RWPE1 (cell line): ENCODE measurements at regions not wholly inside any gene's neighbourhood (a gene's known extent, or its start where the extent isn't known, plus 50 kb on each side); places are given as distances from the start of the nearest gene placed in this dataset.

Experiments used
- CTCF ChIA-PET: fragments of 350-600 bp; sonication (Branson Sonifier 250); formaldehyde crosslinking; extraction: SDS; loops from one replicate; lab custom pipeline; 2021; lab: Yijun Ruan, JAX
- POLR2A ChIA-PET: fragments of 400-600 bp; formaldehyde crosslinking; extraction: SDS; loops from one replicate; lab custom pipeline; 2020; ENCODE audit warnings: antibody characterized with exemption; ENCODE audit not compliant: low non-redundant PET; lab: Yijun Ruan, JAX
- DNase-seq: peaks from one replicate; pipeline ENCODE4 v3.0.0; 2012; ENCODE audit warnings: low spot score
- H3K27ac ChIP-seq: fragments of 450-650 bp; 2 replicates; pipeline ENCODE4 v1.5.1; 2017
- TF ChIP-seq, protein P1 (sequence below): fragments of 450-650 bp; conservative IDR thresholded peaks from 2 replicates; pipeline ENCODE4 v1.5.1; 2017; ENCODE audit warnings: low read depth, mild to moderate bottlenecking

DNA sequence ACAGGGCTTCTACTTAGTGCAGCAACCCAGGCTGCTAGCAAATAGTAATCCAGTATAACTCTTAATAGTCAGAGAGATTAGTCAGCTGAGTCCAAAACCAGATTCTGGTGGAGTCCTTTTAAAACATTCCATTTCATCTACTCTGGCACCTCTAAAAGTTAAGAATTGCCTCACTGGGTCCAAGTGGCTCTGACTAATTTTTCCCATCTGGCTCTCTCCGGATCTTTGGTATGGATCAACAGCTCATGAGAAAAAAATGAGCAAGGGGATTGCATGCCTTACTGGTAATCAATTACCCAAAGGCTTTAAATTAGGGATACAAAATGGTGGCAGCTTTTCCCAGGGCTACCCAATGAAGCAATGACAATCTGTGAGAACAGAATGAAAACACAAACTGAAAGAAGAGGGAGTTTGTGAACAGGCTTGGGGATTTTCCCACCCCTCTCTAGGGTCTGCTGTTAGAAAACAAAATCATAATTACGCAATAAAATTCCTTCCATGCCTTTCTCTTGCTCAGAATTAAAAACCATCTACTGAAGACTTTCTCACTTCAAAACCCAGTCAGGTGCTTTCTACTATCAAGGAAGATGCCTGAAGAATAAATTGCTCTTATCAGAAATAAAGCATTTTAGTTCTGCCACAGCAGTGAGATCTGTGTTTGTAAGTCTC lies 84.6 kb upstream of the PMFBP1 start:
- no peak overlapping the region for H3K27ac ChIP-seq
- CTCF ChIA-PET: no interaction called here
- TF ChIP-seq, protein P1, sequence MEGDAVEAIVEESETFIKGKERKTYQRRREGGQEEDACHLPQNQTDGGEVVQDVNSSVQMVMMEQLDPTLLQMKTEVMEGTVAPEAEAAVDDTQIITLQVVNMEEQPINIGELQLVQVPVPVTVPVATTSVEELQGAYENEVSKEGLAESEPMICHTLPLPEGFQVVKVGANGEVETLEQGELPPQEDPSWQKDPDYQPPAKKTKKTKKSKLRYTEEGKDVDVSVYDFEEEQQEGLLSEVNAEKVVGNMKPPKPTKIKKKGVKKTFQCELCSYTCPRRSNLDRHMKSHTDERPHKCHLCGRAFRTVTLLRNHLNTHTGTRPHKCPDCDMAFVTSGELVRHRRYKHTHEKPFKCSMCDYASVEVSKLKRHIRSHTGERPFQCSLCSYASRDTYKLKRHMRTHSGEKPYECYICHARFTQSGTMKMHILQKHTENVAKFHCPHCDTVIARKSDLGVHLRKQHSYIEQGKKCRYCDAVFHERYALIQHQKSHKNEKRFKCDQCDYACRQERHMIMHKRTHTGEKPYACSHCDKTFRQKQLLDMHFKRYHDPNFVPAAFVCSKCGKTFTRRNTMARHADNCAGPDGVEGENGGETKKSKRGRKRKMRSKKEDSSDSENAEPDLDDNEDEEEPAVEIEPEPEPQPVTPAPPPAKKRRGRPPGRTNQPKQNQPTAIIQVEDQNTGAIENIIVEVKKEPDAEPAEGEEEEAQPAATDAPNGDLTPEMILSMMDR: no peak
- peak; percentile 3 for DNase-seq
- POLR2A ChIA-PET: no interaction called here

DNA sequence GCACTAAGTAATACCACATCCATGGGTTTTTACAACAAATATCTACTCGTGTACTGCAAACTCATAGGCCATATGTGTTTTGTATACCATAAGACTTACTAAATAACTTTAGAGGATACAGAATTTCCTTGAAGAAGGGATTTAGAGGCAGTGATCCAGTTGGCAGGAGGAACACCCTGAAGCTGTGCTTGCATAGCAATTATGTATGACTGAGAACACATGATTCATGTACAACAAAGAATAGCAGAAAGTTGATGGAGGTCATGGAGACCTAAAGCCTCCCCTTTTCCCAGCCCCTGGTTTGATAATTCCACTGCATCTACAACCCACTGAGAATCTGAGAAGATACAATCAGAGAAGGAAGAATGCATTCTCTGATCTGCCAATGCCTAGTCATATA lies 83.8 kb upstream of the PMFBP1 start:
- no peak overlapping the region for H3K27ac ChIP-seq
- CTCF ChIA-PET: no interaction called here
- DNase-seq: no peak
- POLR2A ChIA-PET: no interaction called here
- TF ChIP-seq, protein P1: no peak

DNA sequence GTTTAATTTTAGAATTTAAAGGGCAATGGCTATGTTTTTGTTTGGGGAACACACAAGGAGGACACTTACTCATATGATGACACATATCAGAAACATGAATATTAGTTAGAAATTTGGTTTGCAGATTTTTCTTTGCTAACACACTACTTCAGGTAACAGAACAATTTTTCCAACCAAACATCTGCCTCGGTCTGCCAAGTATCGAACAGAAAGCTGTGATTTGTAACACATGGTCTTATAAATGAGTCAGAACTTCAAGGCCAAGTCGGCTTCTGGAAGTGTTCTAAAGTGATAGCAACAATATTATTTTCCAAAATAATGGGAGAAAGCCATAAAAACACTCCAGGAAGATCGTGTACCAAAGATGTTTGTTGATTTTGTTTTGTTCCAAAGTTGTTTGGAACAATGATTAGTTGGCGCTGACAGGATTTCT lies 75.9 kb upstream of the PMFBP1 start:
- TF ChIP-seq, protein P1: no peak
- no peak overlapping the region for H3K27ac ChIP-seq
- CTCF ChIA-PET: no interaction called here
- POLR2A ChIA-PET: no interaction called here
- DNase-seq: peak; percentile 1

DNA sequence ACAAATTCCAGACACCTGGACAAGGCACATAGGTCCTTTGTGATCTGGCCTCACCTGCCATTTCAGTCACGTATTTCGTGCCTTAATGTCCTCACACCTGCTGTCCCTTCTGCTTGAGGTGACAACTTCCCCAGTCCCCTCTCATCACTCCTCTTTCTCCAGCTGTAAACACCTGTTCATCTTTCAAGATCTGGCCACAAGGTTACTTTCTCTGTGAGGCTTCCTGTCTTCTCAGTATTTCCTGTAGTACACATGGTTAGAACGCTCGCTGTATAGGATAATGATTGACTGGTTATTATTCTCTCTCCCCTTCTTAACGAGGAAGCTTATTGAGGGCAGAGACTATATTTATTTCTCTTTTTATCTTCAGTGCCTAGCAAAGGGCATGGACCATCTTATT lies 74.5 kb upstream of the PMFBP1 start:
- CTCF ChIA-PET: no interaction called here
- no peak overlapping the region for H3K27ac ChIP-seq
- POLR2A ChIA-PET: no interaction called here
- no peak for DNase-seq
- TF ChIP-seq, protein P1: no peak

DNA sequence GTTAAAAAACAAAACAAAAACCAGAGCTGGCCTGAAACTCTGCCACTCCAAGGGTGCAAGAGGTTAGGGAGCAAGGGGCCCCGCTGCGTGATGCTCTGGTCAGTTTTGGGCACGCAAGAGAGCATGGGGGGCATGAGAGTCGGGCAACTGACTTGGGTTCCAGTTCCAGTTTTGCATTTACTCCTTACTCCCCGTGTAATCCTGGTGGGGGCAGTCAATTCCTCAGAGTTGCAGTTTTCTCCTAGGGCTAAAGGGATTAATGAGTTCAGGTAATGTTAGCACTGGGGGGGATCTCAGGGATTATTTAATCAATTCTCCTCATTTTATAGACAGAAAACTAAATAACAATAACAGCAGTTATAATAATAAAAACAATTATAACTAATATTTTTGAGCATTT lies 72.9 kb upstream of the PMFBP1 start:
- DNase-seq: no peak
- H3K27ac ChIP-seq: no peak overlapping the region
- CTCF ChIA-PET: interaction anchor here (0.6 kb wide), 1 partner anchor 93 kb away, joined by 3 read pairs; no protein-coding TSS in a partner anchor
- TF ChIP-seq, protein P1: no peak
- POLR2A ChIA-PET: no interaction called here

DNA sequence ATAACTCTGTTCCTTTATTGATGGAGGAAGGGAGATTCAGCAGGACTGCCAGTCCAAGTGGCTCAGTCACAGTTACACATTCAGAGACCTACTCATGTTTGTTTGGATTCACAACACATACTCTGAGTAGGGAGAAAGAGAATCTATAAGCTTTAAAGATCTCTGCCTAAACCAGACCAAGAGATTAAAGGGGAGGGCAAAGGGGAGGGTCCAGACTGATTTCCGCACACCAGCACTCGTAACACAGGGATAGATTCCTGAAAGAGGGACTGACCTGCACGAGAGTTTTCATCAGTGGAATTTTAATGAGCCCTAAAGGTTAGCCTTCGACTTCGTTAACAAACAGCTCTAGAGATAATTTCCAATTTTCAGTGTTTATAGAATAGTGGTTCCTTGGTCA lies 71.7 kb upstream of the PMFBP1 start:
- TF ChIP-seq, protein P1: no peak
- ChIA-PET POLR2A (no interaction called here), CTCF (no interaction called here)
- no peak overlapping the region for H3K27ac ChIP-seq
- DNase-seq: no peak
